Vagina (tissue), 2 donors: ENCODE measurements at regions not wholly inside any gene's neighbourhood (a gene's known extent, or its start where the extent isn't known, plus 50 kb on each side); places are given as distances from the start of the nearest gene placed in this dataset.

Experiments
- CTCF ChIP-seq, 3 experiments: fragments of 450-650 bp in 2 of 3; fragments of 200-600 bp in 1 of 3; sonication (generic) in 1 of 3; IDR thresholded peaks; one replicate each; pipeline ENCODE4 v1.5.1; 2017 to 2019; ENCODE audit warnings: antibody characterized with exemption in 3 of 3, mild to moderate bottlenecking in 2 of 3, moderate library complexity in 2 of 3
- POLR2A ChIP-seq, 2 donors: fragments of 450-650 bp; IDR thresholded peaks; one replicate each; pipeline ENCODE4 v1.6.1; 2017; ENCODE audit warnings: antibody characterized with exemption in 2 of 2, mild to moderate bottlenecking in 2 of 2, moderate library complexity in 2 of 2
- POLR2AphosphoS5 ChIP-seq, 2 donors: sonication (generic); formaldehyde crosslinking; IDR thresholded peaks; one replicate each; pipeline ENCODE4 v1.9.0; 2017; ENCODE audit warnings: antibody characterized with exemption in 2 of 2, mild to moderate bottlenecking in 2 of 2, low read depth in 1 of 2; ENCODE audit not compliant: insufficient read depth in 1 of 2

GRCh38 chr13:72230131-72230530, 363.1 kb upstream of the DACH1 start:
- no peak for TF ChIP-seq CTCF (IDR thresholded peaks at IDR 0.05)
- no peak for TF ChIP-seq POLR2A (IDR thresholded peaks at IDR 0.05)
- no peak for TF ChIP-seq POLR2AphosphoS5 (IDR thresholded peaks at IDR 0.05; ENCODE audit: insufficient read depth in 1 of 2, low read depth in 1 of 2)
